ENCODE measurements at regions not wholly inside any gene's neighbourhood (a gene's known extent, or its start where the extent isn't known, plus 50 kb on each side); places are given as distances from the start of the nearest gene placed in this dataset.

GRCh38 chr16:5649762-5650743, 552.5 kb upstream of the EEF2KMT start:
- DNase-seq (ENCODE audit: low read depth) = no peak

- no peak for DNase-seq (ENCODE audit: low read depth)
Measured at GRCh38 chr16:5647051-5647450, 549.5 kb upstream of the EEF2KMT start.

- no peak for DNase-seq (ENCODE audit: low read depth)
Measured at GRCh38 chr16:5643855-5644531, 546.4 kb upstream of the EEF2KMT start.

GRCh38 chr16:5642436-5642835, 544.8 kb upstream of the EEF2KMT start:
- DNase-seq (ENCODE audit: low read depth) = no peak

GRCh38 chr16:5642011-5642410, 544.4 kb upstream of the EEF2KMT start:
- DNase-seq (ENCODE audit: low read depth) = no peak

- no peak for DNase-seq (ENCODE audit: low read depth)
Measured at GRCh38 chr16:5640883-5641282, 543.3 kb upstream of the EEF2KMT start.

GRCh38 chr16:5639531-5639930, 541.9 kb upstream of the EEF2KMT start:
- no peak for DNase-seq (ENCODE audit: low read depth)

- no peak for DNase-seq (ENCODE audit: low read depth)
Measured at GRCh38 chr16:5635331-5635730, 537.7 kb upstream of the EEF2KMT start.

GRCh38 chr16:5634666-5635180, 537.1 kb upstream of the EEF2KMT start:
- no peak for DNase-seq (ENCODE audit: low read depth)

GRCh38 chr16:5633845-5634440, 536.3 kb upstream of the EEF2KMT start:
- no peak for DNase-seq (ENCODE audit: low read depth)

GRCh38 chr16:5622234-5622884, 524.8 kb upstream of the EEF2KMT start:
- DNase-seq (ENCODE audit: low read depth) = no peak

- DNase-seq (ENCODE audit: low read depth) = no peak
Measured at GRCh38 chr16:5621826-5622225, 524.2 kb upstream of the EEF2KMT start.

GRCh38 chr16:5619304-5619703, 521.7 kb upstream of the EEF2KMT start:
- no peak for DNase-seq (ENCODE audit: low read depth)

GRCh38 chr16:5616841-5617240, 519.2 kb upstream of the EEF2KMT start:
- no peak for DNase-seq (ENCODE audit: low read depth)

GRCh38 chr16:5615868-5616642, 518.5 kb upstream of the EEF2KMT start:
- DNase-seq (ENCODE audit: low read depth) = no peak

- no peak for DNase-seq (ENCODE audit: low read depth)
Measured at GRCh38 chr16:5607169-5607568, 509.6 kb upstream of the EEF2KMT start.

- DNase-seq (ENCODE audit: low read depth) = no peak
Measured at GRCh38 chr16:5605404-5605803, 507.8 kb upstream of the EEF2KMT start.

- no peak for DNase-seq (ENCODE audit: low read depth)
Measured at GRCh38 chr16:5604770-5605169, 507.2 kb upstream of the EEF2KMT start.

GRCh38 chr16:5603836-5604235, 506.2 kb upstream of the EEF2KMT start:
- DNase-seq (ENCODE audit: low read depth) = no peak

- no peak for DNase-seq (ENCODE audit: low read depth)
Measured at GRCh38 chr16:5601957-5602356, 504.4 kb upstream of the EEF2KMT start.

GRCh38 chr16:5598793-5599192, 501.2 kb upstream of the EEF2KMT start:
- no peak for DNase-seq (ENCODE audit: low read depth)

All from activated T-helper 9 cell treated with anti-CD3 and anti-CD28 coated beads, Interleukin-2, amount 50 U/mL, for 16 hours (primary cell).